IMR-90 (cell line): ENCODE measurements at regions not wholly inside any gene's neighbourhood (a gene's known extent, or its start where the extent isn't known, plus 50 kb on each side); places are given as distances from the start of the nearest gene placed in this dataset.

Experiments
- ATAC-seq: fragments of 200-7000 bp; cut with Tn5 transposase; 2 replicates; pipeline ENCODE4 v1.9.1; 2020; ENCODE audit warnings: low read depth, mild to moderate bottlenecking, moderate library complexity
- BruUV-seq: library from RNA; stranded (reverse); fragments of 400-500 nt; replicated peaks from 2 replicates; lab custom pipeline; 2021; lab: Mats Ljungman, UMichigan
- CTCF ChIA-PET: fragments of 300-600 bp; formaldehyde crosslinking; extraction: SDS; loops from one replicate; lab custom pipeline; 2021; ENCODE audit warnings: antibody characterized with exemption; lab: Yijun Ruan, JAX
- POLR2A ChIA-PET: fragments of 300-600 bp; sonication (Branson Sonifier 250); formaldehyde crosslinking; loops from one replicate; lab custom pipeline; 2022; ENCODE audit warnings: antibody characterized with exemption; ENCODE audit not compliant: unreplicated experiment; lab: Charles Lee
- DNase-seq: peaks from one replicate; pipeline ENCODE4 v3.0.0; 2013
- H2AFZ ChIP-seq: replicated peaks from 2 replicates; pipeline ENCODE3; 2013; ENCODE audit warnings: low read length, mild to moderate bottlenecking; ENCODE audit not compliant: poor library complexity
- H2AK5ac ChIP-seq: 2 replicates; pipeline ENCODE4 v1.6.1; 2013; ENCODE audit warnings: low read depth, low read length, inconsistent platforms
- H2AK9ac ChIP-seq: replicated peaks from 2 replicates; pipeline ENCODE3; 2013; ENCODE audit warnings: mild to moderate bottlenecking, low read depth, low read length, moderate library complexity; ENCODE audit not compliant: poor library complexity
- H2BK120ac ChIP-seq: 2 replicates; pipeline ENCODE4 v1.6.1; 2013; ENCODE audit warnings: low read depth, low read length, inconsistent platforms
- H2BK15ac ChIP-seq: 3 replicates; pipeline ENCODE4 v1.6.1; 2013; ENCODE audit warnings: low read depth, low read length, inconsistent platforms
- H2BK20ac ChIP-seq: 2 replicates; pipeline ENCODE4 v1.6.1; 2013; ENCODE audit warnings: low read depth, mild to moderate bottlenecking, inconsistent platforms, low read length, moderate library complexity
- H2BK5ac ChIP-seq: 2 replicates; pipeline ENCODE4 v1.6.1; 2013; ENCODE audit warnings: mild to moderate bottlenecking, low read depth, low read length, inconsistent platforms; ENCODE audit not compliant: poor library complexity, severe bottlenecking
- H3K14ac ChIP-seq: replicated peaks from 2 replicates; pipeline ENCODE4 v1.6.1; 2013; ENCODE audit warnings: low read depth, low read length, inconsistent platforms
- H3K18ac ChIP-seq: 2 replicates; pipeline ENCODE4 v1.6.1; 2013; ENCODE audit warnings: low read depth, low read length, control low read depth
- H3K23ac ChIP-seq: 2 replicates; pipeline ENCODE4 v1.6.1; 2013; ENCODE audit warnings: low read depth, low read length, inconsistent platforms
- H3K27ac ChIP-seq: 2 replicates; pipeline ENCODE4 v1.5.1; 2013; ENCODE audit warnings: mild to moderate bottlenecking, control low read depth, low read length; ENCODE audit not compliant: insufficient read depth
- H3K27me3 ChIP-seq: 2 replicates; pipeline ENCODE4 v1.6.1; 2013; ENCODE audit warnings: low read length; ENCODE audit not compliant: control insufficient read depth, insufficient read depth
- H3K36me3 ChIP-seq: 2 replicates; pipeline ENCODE4 v1.6.1; 2013; ENCODE audit warnings: low read length, mixed read lengths; ENCODE audit not compliant: control insufficient read depth, insufficient read depth
- H3K4ac ChIP-seq: 2 replicates; pipeline ENCODE4 v1.6.1; 2013; ENCODE audit warnings: low read depth, low read length, inconsistent platforms
- H3K4me1 ChIP-seq: 2 replicates; pipeline ENCODE4 v1.6.1; 2013; ENCODE audit warnings: low read length, mixed read lengths; ENCODE audit not compliant: control insufficient read depth, insufficient read depth
- H3K4me2 ChIP-seq: 2 replicates; pipeline ENCODE4 v1.6.1; 2013; ENCODE audit warnings: low read depth, mild to moderate bottlenecking, control low read depth, low read length, moderate library complexity
- H3K4me3 ChIP-seq: 2 replicates; pipeline ENCODE4 v1.5.1; 2013; ENCODE audit warnings: low read depth, mild to moderate bottlenecking, control low read depth, low read length, moderate library complexity; ENCODE audit not compliant: insufficient read depth
- H3K56ac ChIP-seq: 2 replicates; pipeline ENCODE4 v1.6.1; 2013; ENCODE audit warnings: low read length, inconsistent platforms; ENCODE audit not compliant: insufficient read depth; ENCODE audit errors: extremely low read depth
- H3K79me1 ChIP-seq, 2 experiments: 2 replicates each; pipeline ENCODE4 v1.6.1; 2013; ENCODE audit warnings: low read length in 2 of 2, inconsistent platforms in 1 of 2, low read depth in 1 of 2
- H3K9ac ChIP-seq: 2 replicates; pipeline ENCODE4 v1.6.1; 2013; ENCODE audit warnings: low read depth, low read length, control low read depth
- H3K9me1 ChIP-seq: 2 replicates; pipeline ENCODE4 v1.6.1; 2013; ENCODE audit warnings: low read length, inconsistent platforms; ENCODE audit not compliant: insufficient read depth
- H3K9me3 ChIP-seq: 2 replicates; pipeline ENCODE4 v1.6.1; 2013; ENCODE audit warnings: low read length; ENCODE audit not compliant: control insufficient read depth, insufficient read depth
- H4K20me1 ChIP-seq: 2 replicates; pipeline ENCODE4 v1.6.1; 2013; ENCODE audit warnings: low read length, inconsistent platforms; ENCODE audit not compliant: insufficient read depth
- H4K5ac ChIP-seq: 2 replicates; pipeline ENCODE4 v1.6.1; 2013; ENCODE audit warnings: mild to moderate bottlenecking, low read depth, low read length, control low read depth
- H4K8ac ChIP-seq, 2 experiments: 2 replicates each; pipeline ENCODE4 v1.6.1; 2013; ENCODE audit warnings: low read depth in 2 of 2, low read length in 2 of 2, control low read depth in 1 of 2, inconsistent platforms in 1 of 2
- H4K91ac ChIP-seq: 2 replicates; pipeline ENCODE4 v1.6.1; 2013; ENCODE audit warnings: low read depth, low read length, inconsistent platforms; ENCODE audit not compliant: insufficient read depth
- BHLHE40 ChIP-seq: fragments of 150-350 bp; IDR thresholded peaks from 2 replicates; pipeline ENCODE4 v1.6.1; 2016; ENCODE audit warnings: mild to moderate bottlenecking, low read depth, low read length
- CEBPB ChIP-seq: IDR thresholded peaks from 2 replicates; pipeline ENCODE4 v1.6.1; 2012; ENCODE audit warnings: low read depth, low read length, improper control_type of control experiment
- CHD1 ChIP-seq: IDR thresholded peaks from 2 replicates; pipeline ENCODE4 v1.6.1; 2012; ENCODE audit warnings: low read depth, low read length, improper control_type of control experiment
- CTCF ChIP-seq: conservative IDR thresholded peaks from 2 replicates; pipeline ENCODE4 v1.5.1; 2012; ENCODE audit warnings: mild to moderate bottlenecking, low read depth, low read length, improper control_type of control experiment
- ELK1 ChIP-seq: fragments of 150-350 bp; IDR thresholded peaks from 2 replicates; pipeline ENCODE4 v1.6.1; 2016; ENCODE audit warnings: low read depth, mild to moderate bottlenecking, low read length, moderate library complexity, borderline replicate concordance
- FOS ChIP-seq: fragments of 150-350 bp; IDR thresholded peaks from 2 replicates; pipeline ENCODE4 v1.6.1; 2016; ENCODE audit warnings: low read depth, low read length
- MAFK ChIP-seq: IDR thresholded peaks from 2 replicates; pipeline ENCODE4 v1.6.1; 2012; ENCODE audit warnings: low read depth, low read length, improper control_type of control experiment
- MAZ ChIP-seq: IDR thresholded peaks from 2 replicates; pipeline ENCODE4 v1.6.1; 2012; ENCODE audit warnings: low read depth, mild to moderate bottlenecking, low read length, improper control_type of control experiment, moderate library complexity, borderline replicate concordance
- MXI1 ChIP-seq: IDR thresholded peaks from 2 replicates; pipeline ENCODE4 v1.6.1; 2012; ENCODE audit warnings: low read depth, mild to moderate bottlenecking, low read length, moderate library complexity, borderline replicate concordance
- NFE2L2 ChIP-seq: fragments of 150-350 bp; IDR thresholded peaks from 2 replicates; pipeline ENCODE4 v1.6.1; 2016; ENCODE audit warnings: low read depth, mild to moderate bottlenecking, low read length
- RAD21 ChIP-seq: IDR thresholded peaks from 2 replicates; pipeline ENCODE4 v1.6.1; 2012; ENCODE audit warnings: low read length, improper control_type of control experiment
- RFX5 ChIP-seq: IDR thresholded peaks from 2 replicates; pipeline ENCODE4 v1.8.0; 2012; ENCODE audit warnings: low read depth, mild to moderate bottlenecking, low read length, moderate library complexity
- WGBS, 2 experiments: methylation state at CpG; one replicate each; pipeline versions ENCODE4 v1.1.5 to v1.1.7; 2013; ENCODE audit warnings: missing lambda C conversion rate in 2 of 2; ENCODE audit not compliant: insufficient read length in 1 of 2; ENCODE audit errors: extremely low coverage in 2 of 2; 5-methylcytosine and 5-hydroxymethylcytosine counted together
- dilution Hi-C: fragments of 300-500 bp; cut with HindIII; formaldehyde crosslinking; loops from one replicate; pipeline ENCODE4 v1.14.3; 2018; ENCODE audit warnings: low sequenced_read_pairs; ENCODE audit not compliant: unreplicated experiment
- in situ Hi-C: fragments of 300-500 bp; cut with MboI; formaldehyde crosslinking; loops from 3 replicates; pipeline ENCODE4 v1.14.3; 2019; ENCODE audit warnings: low sequenced_read_pairs, inconsistent platforms, mixed read lengths
- intact Hi-C: fragments of 100-400 bp; cut with micrococcal nuclease; formaldehyde crosslinking; loops from 2 replicates; pipeline ENCODE4 v1.10.0; 2022

GRCh38 chr10:60629332-60629731 is 148.9 kb upstream of the CDK1 start:
- H2BK5ac ChIP-seq: no peak overlapping the region
- no peak overlapping the region for H2AFZ ChIP-seq
- H3K27me3 ChIP-seq: peaks cover 1% of the 10 kb centered on the region
- H2AK9ac ChIP-seq: no peak overlapping the region
- H3K27ac ChIP-seq: no peak overlapping the region
- H3K4me2 ChIP-seq: no peak overlapping the region
- H2BK120ac ChIP-seq: no peak overlapping the region
- H3K56ac ChIP-seq: no peak overlapping the region
- H4K5ac ChIP-seq: no peak overlapping the region
- H3K36me3 ChIP-seq: no peaks in the 10 kb centered on the region
- DNase-seq (no peak), ATAC-seq (no peak)
- no peaks in the 10 kb centered on the region for H3K9me3 ChIP-seq
- intact Hi-C loops (no loop called here), dilution Hi-C loops (no loop called here), in situ Hi-C loops (loop anchor here (25.0 kb wide), 1 partner anchor 517 kb away; no protein-coding TSS in a partner anchor)
- no CpG with 5 or more reads among the region's 1 CpG for WGBS, 2 experiments
- no peaks in the 10 kb centered on the region for H3K4me1 ChIP-seq
- H2BK15ac ChIP-seq: no peak overlapping the region
- no peak overlapping the region for H3K14ac ChIP-seq
- H3K79me1 ChIP-seq: no peaks in the 10 kb centered on the region
- BruUV-seq: no TSS peak
- H3K9ac ChIP-seq: no peak overlapping the region
- POLR2A ChIA-PET: no interaction called here
- no peak overlapping the region for H3K4me3 ChIP-seq
- H2BK20ac ChIP-seq: no peak overlapping the region
- no peak overlapping the region for H4K8ac ChIP-seq
- no peak overlapping the region for H3K4ac ChIP-seq
- TF ChIP-seq CEBPB: no peak
- TF ChIP-seq ELK1: no peak
- TF ChIP-seq NFE2L2: no peak
- TF ChIP-seq BHLHE40: no peak
- no peak for TF ChIP-seq CTCF
- TF ChIP-seq CHD1: no peak
- no peak for TF ChIP-seq FOS
- TF ChIP-seq RFX5: no peak
- no peak for TF ChIP-seq MXI1
- no peak for TF ChIP-seq MAFK
- no peak for TF ChIP-seq RAD21
- TF ChIP-seq MAZ: no peak
- CTCF ChIA-PET: no interaction called here
- H4K20me1 ChIP-seq: no peaks in the 10 kb centered on the region
- no peaks in the 10 kb centered on the region for H3K9me1 ChIP-seq
- no peak overlapping the region for H3K23ac ChIP-seq
- no peak overlapping the region for H2AK5ac ChIP-seq
- H3K18ac ChIP-seq: no peak overlapping the region
- H4K91ac ChIP-seq: no peak overlapping the region
